Trophoblast cell (in vitro differentiated cells and primary cell): ENCODE measurements at regions not wholly inside any gene's neighbourhood (a gene's known extent, or its start where the extent isn't known, plus 50 kb on each side); places are given as distances from the start of the nearest gene placed in this dataset.

Source experiments
- DNase-seq, 2 donors: peaks; one replicate each; pipeline ENCODE4 v3.0.0-alpha.2; 2016
- H2AFZ ChIP-seq: 2 replicates; pipeline ENCODE4 v1.6.1; 2013; ENCODE audit warnings: low read length, moderate library complexity, mild to moderate bottlenecking; ENCODE audit not compliant: insufficient read depth, poor library complexity
- H2AK5ac ChIP-seq: 2 replicates; pipeline ENCODE4 v1.6.1; 2013; ENCODE audit warnings: mild to moderate bottlenecking, low read length
- H2BK120ac ChIP-seq: 2 replicates; pipeline ENCODE4 v1.6.1; 2013; ENCODE audit warnings: low read length, mild to moderate bottlenecking, moderate library complexity; ENCODE audit not compliant: insufficient read depth, poor library complexity
- H2BK12ac ChIP-seq: 2 replicates; pipeline ENCODE4 v1.6.1; 2013; ENCODE audit warnings: mild to moderate bottlenecking, low read length, moderate library complexity
- H2BK5ac ChIP-seq: 2 replicates; pipeline ENCODE4 v1.6.1; 2013; ENCODE audit warnings: low read length, low read depth, moderate library complexity, mild to moderate bottlenecking; ENCODE audit not compliant: poor library complexity
- H3K14ac ChIP-seq: 2 replicates; pipeline ENCODE4 v1.6.1; 2013; ENCODE audit warnings: mild to moderate bottlenecking, low read length
- H3K18ac ChIP-seq: 2 replicates; pipeline ENCODE4 v1.6.1; 2013; ENCODE audit warnings: mild to moderate bottlenecking, low read length
- H3K23ac ChIP-seq: 2 replicates; pipeline ENCODE4 v1.6.1; 2013; ENCODE audit warnings: low read length
- H3K27ac ChIP-seq: 2 replicates; pipeline ENCODE4 v1.5.1; 2013; ENCODE audit warnings: low read depth, mild to moderate bottlenecking, inconsistent platforms, low read length, moderate library complexity
- H3K27me3 ChIP-seq: 2 replicates; pipeline ENCODE4 v1.6.1; 2013; ENCODE audit warnings: inconsistent platforms, mild to moderate bottlenecking, low read length, moderate library complexity; ENCODE audit not compliant: insufficient read depth
- H3K36me3 ChIP-seq, 2 experiments: 1 replicate in 1 of 2; 2 replicates in 1 of 2; pipeline ENCODE4 v1.6.1; 2013; ENCODE audit warnings: low read length in 2 of 2, mild to moderate bottlenecking in 2 of 2, moderate library complexity in 1 of 2; ENCODE audit not compliant: insufficient read depth in 2 of 2, control insufficient read depth in 1 of 2
- H3K4ac ChIP-seq: 2 replicates; pipeline ENCODE4 v1.6.1; 2013; ENCODE audit warnings: low read depth, mild to moderate bottlenecking, low read length, moderate library complexity
- H3K4me1 ChIP-seq, 2 experiments: 1 replicate in 1 of 2; 2 replicates in 1 of 2; pipeline ENCODE4 v1.6.1; 2013; ENCODE audit warnings: low read length in 2 of 2, mild to moderate bottlenecking in 2 of 2, moderate library complexity in 1 of 2; ENCODE audit not compliant: insufficient read depth in 2 of 2, control insufficient read depth in 1 of 2
- H3K4me2 ChIP-seq: 2 replicates; pipeline ENCODE4 v1.6.1; 2013; ENCODE audit warnings: inconsistent platforms, mild to moderate bottlenecking, low read length, moderate library complexity
- H3K4me3 ChIP-seq: 2 replicates; pipeline ENCODE4 v1.5.1; 2013; ENCODE audit warnings: mild to moderate bottlenecking, low read depth, low read length, inconsistent platforms
- H3K79me1 ChIP-seq: one replicate; pipeline ENCODE4 v1.6.1; 2013; ENCODE audit warnings: low read length
- H3K79me2 ChIP-seq: 2 replicates; pipeline ENCODE4 v1.6.1; 2013; ENCODE audit warnings: low read length, mild to moderate bottlenecking; ENCODE audit not compliant: control insufficient read depth, insufficient read depth, poor library complexity
- H3K9ac ChIP-seq: 2 replicates; pipeline ENCODE4 v1.6.1; 2013; ENCODE audit warnings: mild to moderate bottlenecking, low read length
- H3K9me3 ChIP-seq: 2 replicates; pipeline ENCODE4 v1.6.1; 2013; ENCODE audit warnings: low read depth, mild to moderate bottlenecking, control low read depth, inconsistent platforms, low read length; ENCODE audit not compliant: insufficient read depth
- H4K12ac ChIP-seq: 2 replicates; pipeline ENCODE4 v1.6.1; 2013; ENCODE audit warnings: low read depth, mild to moderate bottlenecking, low read length, moderate library complexity
- H4K8ac ChIP-seq: 2 replicates; pipeline ENCODE4 v1.6.1; 2013; ENCODE audit warnings: low read depth, mild to moderate bottlenecking, low read length, moderate library complexity
- H4K91ac ChIP-seq: one replicate; pipeline ENCODE4 v1.6.1; 2013; ENCODE audit warnings: low read depth, mild to moderate bottlenecking, low read length, moderate library complexity
- WGBS: extraction: QIAGEN DNeasy Blood & Tissue Kit; methylation state at CpG from one replicate; pipeline ENCODE4 v1.1.7; 2013; ENCODE audit warnings: missing lambda C conversion rate; ENCODE audit not compliant: insufficient read length, insufficient coverage; ENCODE audit errors: extremely low coverage; 5-methylcytosine and 5-hydroxymethylcytosine counted together

GRCh38 chr5:105145152-105145551 is 1582.6 kb upstream of the NUDT12 start:
- no peak overlapping the region for H2AK5ac ChIP-seq
- H3K79me2 ChIP-seq: no peaks in the 10 kb centered on the region
- WGBS: no CpG with 5 or more reads among the region's 8 CpGs
- H2BK12ac ChIP-seq: no peak overlapping the region
- no peak overlapping the region for H3K4ac ChIP-seq
- H3K18ac ChIP-seq: no peak overlapping the region
- H2AFZ ChIP-seq: no peak overlapping the region
- no peak overlapping the region for H2BK5ac ChIP-seq
- no peak overlapping the region for H2BK120ac ChIP-seq
- no peak overlapping the region for H4K91ac ChIP-seq
- no peak overlapping the region for H3K9ac ChIP-seq
- no peaks in the 10 kb centered on the region for H3K36me3 ChIP-seq
- no peak overlapping the region for H3K23ac ChIP-seq
- no peak overlapping the region for H3K27ac ChIP-seq
- H3K4me3 ChIP-seq: no peak overlapping the region
- H3K4me2 ChIP-seq: no peak overlapping the region
- no peaks in the 10 kb centered on the region for H3K27me3 ChIP-seq
- H3K9me3 ChIP-seq: no peaks in the 10 kb centered on the region
- no peak overlapping the region for H4K8ac ChIP-seq
- no peak overlapping the region for H3K14ac ChIP-seq
- H4K12ac ChIP-seq: no peak overlapping the region
- no peaks in the 10 kb centered on the region for H3K4me1 ChIP-seq
- no peak for DNase-seq
- no peaks in the 10 kb centered on the region for H3K79me1 ChIP-seq

- Histone ChIP-seq H2BK120ac (no peak overlapping the region), H3K27me3 (no peaks in the 10 kb centered on the region), H2BK5ac (no peak overlapping the region), H4K91ac (no peak overlapping the region), H4K12ac (no peak overlapping the region), H3K23ac (no peak overlapping the region), H3K36me3 (no peaks in the 10 kb centered on the region), H3K14ac (no peak overlapping the region), H3K4me1 (no peaks in the 10 kb centered on the region), H3K79me1 (no peaks in the 10 kb centered on the region), H3K27ac (no peak overlapping the region), H3K4me2 (no peak overlapping the region), H3K18ac (no peak overlapping the region), H2AFZ (no peak overlapping the region), H3K9me3 (no peaks in the 10 kb centered on the region), H3K4me3 (no peak overlapping the region), H4K8ac (no peak overlapping the region), H3K79me2 (no peaks in the 10 kb centered on the region), H3K9ac (no peak overlapping the region), H2BK12ac (no peak overlapping the region), H3K4ac (no peak overlapping the region), H2AK5ac (no peak overlapping the region)
- DNase-seq: no peak
Measured at GRCh38 chr5:105134328-105134727, 1571.7 kb upstream of the NUDT12 start.

GRCh38 chr5:105133087-105133486 is 1570.5 kb upstream of the NUDT12 start:
- Histone ChIP-seq H2AFZ (no peak overlapping the region), H4K91ac (no peak overlapping the region), H3K79me1 (no peaks in the 10 kb centered on the region), H3K4me3 (no peak overlapping the region), H3K18ac (no peak overlapping the region), H3K4me1 (no peaks in the 10 kb centered on the region), H3K23ac (no peak overlapping the region), H3K36me3 (no peaks in the 10 kb centered on the region), H3K27ac (no peak overlapping the region), H3K14ac (no peak overlapping the region), H3K79me2 (no peaks in the 10 kb centered on the region), H3K4ac (no peak overlapping the region), H3K4me2 (no peak overlapping the region), H2BK5ac (no peak overlapping the region), H4K12ac (no peak overlapping the region), H2AK5ac (no peak overlapping the region), H2BK120ac (no peak overlapping the region), H3K9ac (no peak overlapping the region), H2BK12ac (no peak overlapping the region), H3K27me3 (no peaks in the 10 kb centered on the region), H3K9me3 (no peaks in the 10 kb centered on the region), H4K8ac (no peak overlapping the region)
- no peak for DNase-seq
- WGBS: no CpG with 5 or more reads among the region's 3 CpGs

GRCh38 chr5:105132581-105132980 is 1570.0 kb upstream of the NUDT12 start:
- Histone ChIP-seq H3K27me3 (no peaks in the 10 kb centered on the region), H3K79me1 (no peaks in the 10 kb centered on the region), H4K91ac (no peak overlapping the region), H3K9ac (no peak overlapping the region), H2BK12ac (no peak overlapping the region), H3K23ac (no peak overlapping the region), H3K9me3 (no peaks in the 10 kb centered on the region), H3K14ac (no peak overlapping the region), H2AK5ac (no peak overlapping the region), H3K4me2 (no peak overlapping the region), H3K18ac (no peak overlapping the region), H3K4ac (no peak overlapping the region), H4K12ac (no peak overlapping the region), H2BK120ac (no peak overlapping the region), H2BK5ac (no peak overlapping the region), H3K4me1 (no peaks in the 10 kb centered on the region), H4K8ac (no peak overlapping the region), H3K27ac (no peak overlapping the region), H3K79me2 (no peaks in the 10 kb centered on the region), H3K36me3 (no peaks in the 10 kb centered on the region), H3K4me3 (no peak overlapping the region), H2AFZ (no peak overlapping the region)
- WGBS: no CpG with 5 or more reads among the region's 1 CpG
- DNase-seq: no peak

GRCh38 chr5:105131045-105131444 is 1568.5 kb upstream of the NUDT12 start:
- H3K18ac ChIP-seq: no peak overlapping the region

More at GRCh38 chr5:105131045-105131444, 1568.5 kb upstream of the NUDT12 start:
- no peak overlapping the region for H4K91ac ChIP-seq
- no peak overlapping the region for H3K23ac ChIP-seq
- no peak overlapping the region for H3K14ac ChIP-seq
- H3K27me3 ChIP-seq: no peaks in the 10 kb centered on the region
- no peak overlapping the region for H2BK120ac ChIP-seq
- H2AFZ ChIP-seq: no peak overlapping the region
- WGBS: no CpG with 5 or more reads among the region's 3 CpGs
- no peaks in the 10 kb centered on the region for H3K4me1 ChIP-seq
- no peak overlapping the region for H3K4me3 ChIP-seq
- H3K36me3 ChIP-seq: no peaks in the 10 kb centered on the region
- H3K9me3 ChIP-seq: no peaks in the 10 kb centered on the region
- H4K12ac ChIP-seq: no peak overlapping the region
- H3K4ac ChIP-seq: no peak overlapping the region
- no peak overlapping the region for H3K9ac ChIP-seq
- DNase-seq: no peak
- no peak overlapping the region for H2BK12ac ChIP-seq
- H3K4me2 ChIP-seq: no peak overlapping the region
- no peak overlapping the region for H3K27ac ChIP-seq
- no peak overlapping the region for H2BK5ac ChIP-seq
- H3K79me2 ChIP-seq: no peaks in the 10 kb centered on the region
- H4K8ac ChIP-seq: no peak overlapping the region
- H2AK5ac ChIP-seq: no peak overlapping the region
- no peaks in the 10 kb centered on the region for H3K79me1 ChIP-seq
